Psoas muscle (tissue), 7 donors: ENCODE measurements at regions not wholly inside any gene's neighbourhood (a gene's known extent, or its start where the extent isn't known, plus 50 kb on each side); places are given as distances from the start of the nearest gene placed in this dataset.

Experiments
- ATAC-seq, 4 donors: fragments of 200-7000 bp; cut with Tn5 transposase; one replicate each; pipeline ENCODE4 v1.9.1; 2020; ENCODE audit warnings: moderate library complexity in 3 of 4, mild to moderate bottlenecking in 2 of 4
- DNase-seq, 2 donors: peaks; one replicate each; pipeline ENCODE4 v3.0.0-alpha.2; 2020
- H3K27ac ChIP-seq: fragments of 200-600 bp; one replicate; pipeline ENCODE4 v1.8.0; 2022
- H3K27me3 ChIP-seq, 3 donors: fragments of 200-600 bp in 1 of 3; one replicate each; pipeline versions ENCODE4 v1.6.1 to v1.8.0; 2013 to 2022; ENCODE audit warnings: low read length in 2 of 3, mild to moderate bottlenecking in 2 of 3, moderate library complexity in 1 of 3; ENCODE audit not compliant: insufficient read depth in 3 of 3
- H3K36me3 ChIP-seq, 2 donors: fragments of 200-600 bp in 1 of 2; one replicate each; pipeline versions ENCODE4 v1.6.1 to v1.8.0; 2013 to 2022; ENCODE audit warnings: low read depth in 1 of 2, mild to moderate bottlenecking in 1 of 2, moderate library complexity in 1 of 2; ENCODE audit not compliant: insufficient read depth in 1 of 2
- H3K4me1 ChIP-seq: fragments of 200-600 bp; one replicate; pipeline ENCODE4 v1.8.0; 2022
- H3K4me3 ChIP-seq: fragments of 200-600 bp; one replicate; pipeline ENCODE4 v1.8.0; 2022; ENCODE audit warnings: mild to moderate bottlenecking
- H3K9me3 ChIP-seq: fragments of 200-600 bp; one replicate; pipeline ENCODE4 v1.8.0; 2022
- CTCF ChIP-seq: fragments of 200-600 bp; IDR thresholded peaks from one replicate; pipeline ENCODE4 v1.8.0; 2022; ENCODE audit warnings: antibody characterized with exemption
- WGBS, 3 donors: extraction: QIAGEN DNeasy Blood & Tissue Kit; methylation state at CpG; one replicate each; pipeline versions ENCODE4 v1.1.6 to v1.1.7; 2013; 5-methylcytosine and 5-hydroxymethylcytosine counted together
- intact Hi-C, 2 donors: fragments of 100-400 bp; cut with DNase I; formaldehyde crosslinking; loops; one replicate each; pipeline versions ENCODE4 v1.11.0 to v1.14.2; 2022
- donor health status: healthy with polysubstance abuse.
- donor health status: DM: no; HTN: no; CAD: no; lungs with moderate emphysema.
- donor health status: Bipolar disorder and iron deficiency.
- donor health status: healthy.
- donor health status: DM: yes; HTN: yes; CAD: no.
- donor health status: DM: no; HTN: no; CAD: no.
- donor health status: DM: yes; HTN: yes; CAD: no.

- WGBS, 3 donors: 26 to 50% (median 35%) methylated on average over 3 of the region's 3 CpGs
- intact Hi-C loops: no loop called here
- no peak for TF ChIP-seq CTCF
These were observed 81.3 kb downstream of the PPP1R2C start for GRCh38 chrX:42696536-42697124.

GRCh38 chrX:42695800-42696358 lies 82.1 kb downstream of the PPP1R2C start:
- Histone ChIP-seq H3K4me3 (no peak overlapping the region), H3K9me3 (no peaks in the 10 kb centered on the region), H3K27ac (no peak overlapping the region), H3K4me1 (no peaks in the 10 kb centered on the region), H3K27me3 (peaks cover 0 to 22% (median 0%) of the 10 kb centered on the region in 3 donors), H3K36me3 (no peaks in the 10 kb centered on the region)
- WGBS, 3 donors: 72 to 76% (median 74%) methylated on average over 4 of the region's 4 CpGs
- no peak for TF ChIP-seq CTCF
- ATAC-seq: no peak
- intact Hi-C loops: no loop called here
- no peak for DNase-seq

More at GRCh38 chrX:42696536-42697124, 81.3 kb downstream of the PPP1R2C start:
- peaks cover 0 to 22% (median 0%) of the 10 kb centered on the region in 3 donors for H3K27me3 ChIP-seq
- H3K4me3 ChIP-seq: no peak overlapping the region
- no peaks in the 10 kb centered on the region for H3K4me1 ChIP-seq
- no peaks in the 10 kb centered on the region for H3K9me3 ChIP-seq
- H3K27ac ChIP-seq: no peak overlapping the region
- no peaks in the 10 kb centered on the region for H3K36me3 ChIP-seq
- DNase-seq: no peak
- no peak for ATAC-seq

- no peak for ATAC-seq
- WGBS, 3 donors: 35 to 83% (median 45%) methylated on average over 1 of the region's 1 CpG
- H3K36me3 ChIP-seq: no peaks in the 10 kb centered on the region
- intact Hi-C loops: no loop called here
- H3K4me1 ChIP-seq: no peaks in the 10 kb centered on the region
- no peak overlapping the region for H3K27ac ChIP-seq
- H3K27me3 ChIP-seq: peaks cover 0 to 22% (median 0%) of the 10 kb centered on the region in 3 donors
- no peak for DNase-seq
- no peak for TF ChIP-seq CTCF
- no peak overlapping the region for H3K4me3 ChIP-seq
- H3K9me3 ChIP-seq: no peaks in the 10 kb centered on the region
These were observed 83.6 kb downstream of the PPP1R2C start for GRCh38 chrX:42694260-42694815.

- intact Hi-C loops: no loop called here
- Histone ChIP-seq H3K27ac (no peak overlapping the region), H3K9me3 (no peaks in the 10 kb centered on the region), H3K4me3 (no peak overlapping the region), H3K36me3 (no peaks in the 10 kb centered on the region), H3K27me3 (peaks cover 0 to 21% (median 0%) of the 10 kb centered on the region in 3 donors), H3K4me1 (no peaks in the 10 kb centered on the region)
- no peak for TF ChIP-seq CTCF
- 47 to 79% (median 48%) methylated on average over 1 of the region's 1 CpG for WGBS, 3 donors
- no peak for ATAC-seq
- no peak for DNase-seq
These were observed 86.8 kb downstream of the PPP1R2C start for GRCh38 chrX:42691196-42691595.
